NT2/D1 (cell line): ENCODE measurements at regions not wholly inside any gene's neighbourhood (a gene's known extent, or its start where the extent isn't known, plus 50 kb on each side); places are given as distances from the start of the nearest gene placed in this dataset.

Source experiments
- SUZ12 ChIP-seq: IDR thresholded peaks from 2 replicates; pipeline ENCODE4 v1.6.1; 2011; ENCODE audit not compliant: insufficient read length, insufficient read depth; ENCODE audit errors: extremely low read depth
- YY1 ChIP-seq: IDR thresholded peaks from 2 replicates; pipeline ENCODE4 v1.6.1; 2011; ENCODE audit not compliant: insufficient read length, insufficient read depth
- ZNF274 ChIP-seq: IDR thresholded peaks from 2 replicates; pipeline ENCODE4 v1.6.1; 2011; ENCODE audit warnings: mild to moderate bottlenecking, low read depth, low read length

- no peak for TF ChIP-seq YY1
- TF ChIP-seq SUZ12 = no peak
- no peak for TF ChIP-seq ZNF274
Measured at GRCh38 chr5:171535162-171535561, 115.7 kb downstream of the FGF18 start.
